Stimulated activated naive B cell treated with anti-CD40 and anti-IgM and Interleukin-4, amounts not matched to agents 10 μg/mL and 1 μg/mL and 100 μg/mL, for 72 hours (primary cell): ENCODE measurements at regions not wholly inside any gene's neighbourhood (a gene's known extent, or its start where the extent isn't known, plus 50 kb on each side); places are given as distances from the start of the nearest gene placed in this dataset.

Source experiments
- ATAC-seq, 2 donors: fragments of 150-1000 bp; cut with Tn5 transposase; replicated peaks; 2 replicates each; pipeline ENCODE4 v1.10.0; 2021; ENCODE audit warnings: moderate library complexity in 1 of 2
- DNase-seq: peaks from one replicate; pipeline ENCODE4 v3.0.0; 2021
- H3K27ac Mint-ChIP-seq: one replicate; pipeline ENCODE4 v1.8.0; 2022; ENCODE audit warnings: mild to moderate bottlenecking, mixed read lengths
- H3K27me3 Mint-ChIP-seq, 2 donors: one replicate each; pipeline ENCODE4 v1.8.0; 2022; ENCODE audit warnings: mixed read lengths in 2 of 2
- H3K36me3 Mint-ChIP-seq, 2 donors: one replicate each; pipeline ENCODE4 v1.8.0; 2022; ENCODE audit warnings: mixed read lengths in 2 of 2, mild to moderate bottlenecking in 1 of 2
- H3K4me1 Mint-ChIP-seq, 2 donors: one replicate each; pipeline ENCODE4 v1.8.0; 2022; ENCODE audit warnings: mixed read lengths in 2 of 2, mild to moderate bottlenecking in 1 of 2
- H3K4me3 Mint-ChIP-seq, 2 donors: one replicate each; pipeline ENCODE4 v1.8.0; 2022; ENCODE audit warnings: mild to moderate bottlenecking in 2 of 2, mixed read lengths in 2 of 2, moderate library complexity in 1 of 2
- H3K9me3 Mint-ChIP-seq, 2 donors: one replicate each; pipeline ENCODE4 v1.8.0; 2022; ENCODE audit warnings: mixed read lengths in 2 of 2, mild to moderate bottlenecking in 1 of 2

- H3K4me1 Mint-ChIP-seq, result peaks cover 14% of the 10 kb centered on the region in 2 donors
- no peak overlapping the region for H3K27ac Mint-ChIP-seq
- DNase-seq, result no peak
- H3K36me3 Mint-ChIP-seq, result no peaks in the 10 kb centered on the region
- ATAC-seq, result peak in 1 of 2 donors; percentile 20
- no peak overlapping the region for H3K4me3 Mint-ChIP-seq
- no peaks in the 10 kb centered on the region for H3K27me3 Mint-ChIP-seq
- no peaks in the 10 kb centered on the region for H3K9me3 Mint-ChIP-seq
Measured at GRCh38 chr12:24709216-24709615, 239.7 kb downstream of the BCAT1 start.

GRCh38 chr12:24708718-24709117 lies 240.2 kb downstream of the BCAT1 start:
- ATAC-seq (no peak), DNase-seq (no peak)
- Mint-ChIP-seq H3K27ac (no peak overlapping the region), H3K9me3 (no peaks in the 10 kb centered on the region), H3K36me3 (no peaks in the 10 kb centered on the region), H3K4me1 (peaks cover 19% of the 10 kb centered on the region in 2 donors), H3K27me3 (no peaks in the 10 kb centered on the region), H3K4me3 (no peak overlapping the region)

DNA sequence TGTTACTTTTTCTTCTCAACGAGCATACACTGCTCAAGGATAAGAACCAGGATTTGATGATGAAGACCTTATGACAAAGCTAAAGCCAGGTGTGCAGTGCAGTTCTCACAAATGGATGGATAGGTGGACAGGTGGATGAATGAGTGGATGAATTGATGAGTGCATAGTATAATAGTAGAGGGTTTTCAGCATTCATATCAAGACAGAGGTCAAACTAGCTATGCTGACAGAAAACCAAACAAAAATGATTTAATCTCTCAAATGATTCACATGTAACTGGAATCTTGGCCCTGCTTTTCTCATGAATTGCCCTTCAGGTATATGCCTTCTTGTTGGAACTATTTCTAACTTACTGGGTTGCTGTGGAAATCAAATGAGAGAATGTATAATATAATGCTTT lies 240.9 kb downstream of the BCAT1 start:
- H3K27me3 Mint-ChIP-seq, result no peaks in the 10 kb centered on the region
- H3K27ac Mint-ChIP-seq, result no peak overlapping the region
- no peaks in the 10 kb centered on the region for H3K9me3 Mint-ChIP-seq
- H3K4me3 Mint-ChIP-seq, result no peak overlapping the region
- ATAC-seq, result no peak
- H3K36me3 Mint-ChIP-seq, result no peaks in the 10 kb centered on the region
- H3K4me1 Mint-ChIP-seq, result peaks cover 21 to 22% of the 10 kb centered on the region in 2 donors
- DNase-seq, result no peak

DNA sequence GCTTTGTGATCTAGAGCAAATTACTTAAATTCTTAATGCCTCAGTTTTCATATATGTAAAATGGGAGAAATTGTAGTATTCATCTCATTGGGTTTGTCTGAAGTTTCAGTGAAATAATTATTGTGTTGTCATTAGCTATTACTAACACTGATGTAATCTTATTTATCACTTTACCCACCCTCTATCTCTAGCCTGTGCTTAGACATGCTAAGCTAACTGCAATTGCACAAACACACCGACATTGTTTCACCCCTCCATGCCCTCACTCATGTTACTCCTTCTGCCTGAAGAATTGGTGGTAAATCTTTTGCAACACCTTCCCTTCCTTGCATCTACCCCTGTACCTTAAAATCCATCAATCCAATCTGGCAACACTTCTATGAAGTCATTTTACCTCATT lies 241.6 kb downstream of the BCAT1 start:
- no peak for ATAC-seq
- H3K27me3 Mint-ChIP-seq, result no peaks in the 10 kb centered on the region
- H3K4me1 Mint-ChIP-seq, result peaks cover 20 to 22% of the 10 kb centered on the region in 2 donors
- DNase-seq, result no peak
- H3K9me3 Mint-ChIP-seq, result no peaks in the 10 kb centered on the region
- H3K27ac Mint-ChIP-seq, result no peak overlapping the region
- no peak overlapping the region for H3K4me3 Mint-ChIP-seq
- H3K36me3 Mint-ChIP-seq, result no peaks in the 10 kb centered on the region

DNA sequence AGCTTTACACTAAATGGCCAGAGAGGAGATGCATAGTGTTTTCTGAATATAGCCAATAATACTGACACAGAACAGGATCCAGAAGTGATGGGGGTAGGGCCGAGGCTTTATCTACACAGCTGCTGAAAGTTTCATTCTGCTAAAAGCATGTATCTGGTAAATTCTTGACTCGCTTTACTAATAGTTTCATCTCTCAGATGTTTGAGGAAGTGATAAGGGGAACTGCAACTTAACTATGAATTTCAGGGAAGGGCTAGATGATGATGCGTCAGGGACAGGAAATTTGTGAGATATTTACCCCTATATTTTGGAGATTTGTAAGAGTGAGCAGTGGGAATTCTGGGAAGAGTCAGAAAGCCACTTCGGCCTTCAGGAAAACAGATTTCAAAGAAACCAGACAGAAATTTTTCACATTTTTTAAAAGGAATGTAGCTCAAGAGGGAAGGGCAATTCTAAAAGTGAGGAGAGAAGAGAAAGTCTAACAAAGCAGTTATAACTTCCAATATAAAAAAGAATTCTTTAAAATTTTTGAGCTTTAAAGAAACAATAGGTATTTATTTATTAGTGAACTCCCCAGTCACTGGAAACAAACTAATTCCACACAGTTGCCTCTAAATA lies 243.1 kb downstream of the BCAT1 start:
- peaks cover 21 to 28% of the 10 kb centered on the region in 2 donors for H3K4me1 Mint-ChIP-seq
- ATAC-seq, result peak; percentile 98 to 99
- peaks cover 0 to 2% of the 10 kb centered on the region in 2 donors for H3K9me3 Mint-ChIP-seq
- no peaks in the 10 kb centered on the region for H3K27me3 Mint-ChIP-seq
- H3K27ac Mint-ChIP-seq, result peak overlapping the region; percentile 75
- H3K36me3 Mint-ChIP-seq, result no peaks in the 10 kb centered on the region
- peak overlapping the region; percentile 0 to 43 for H3K4me3 Mint-ChIP-seq
- peak; percentile 47 for DNase-seq

- Mint-ChIP-seq H3K27me3 (no peaks in the 10 kb centered on the region), H3K4me3 (peak overlapping the region; percentile 0 to 43), H3K36me3 (no peaks in the 10 kb centered on the region), H3K9me3 (peaks cover 0 to 4% of the 10 kb centered on the region in 2 donors), H3K4me1 (peaks cover 21 to 28% of the 10 kb centered on the region in 2 donors), H3K27ac (no peak overlapping the region)
- ATAC-seq (no peak), DNase-seq (no peak)
Measured at GRCh38 chr12:24705216-24705615, 243.7 kb downstream of the BCAT1 start.

- no peaks in the 10 kb centered on the region for H3K27me3 Mint-ChIP-seq
- no peak overlapping the region for H3K4me3 Mint-ChIP-seq
- DNase-seq, result no peak
- no peak overlapping the region for H3K27ac Mint-ChIP-seq
- peaks cover 22 to 28% of the 10 kb centered on the region in 2 donors for H3K4me1 Mint-ChIP-seq
- no peak for ATAC-seq
- no peaks in the 10 kb centered on the region for H3K36me3 Mint-ChIP-seq
- H3K9me3 Mint-ChIP-seq, result peaks cover 0 to 4% of the 10 kb centered on the region in 2 donors
Measured at GRCh38 chr12:24701343-24701742, 247.6 kb downstream of the BCAT1 start.

- peaks cover 7 to 11% of the 10 kb centered on the region in 2 donors for H3K4me1 Mint-ChIP-seq
- peaks cover 0 to 4% of the 10 kb centered on the region in 2 donors for H3K9me3 Mint-ChIP-seq
- H3K36me3 Mint-ChIP-seq, result no peaks in the 10 kb centered on the region
- DNase-seq (no peak), ATAC-seq (no peak)
- H3K27me3 Mint-ChIP-seq, result no peaks in the 10 kb centered on the region
- H3K27ac Mint-ChIP-seq, result no peak overlapping the region
- H3K4me3 Mint-ChIP-seq, result no peak overlapping the region
Measured at GRCh38 chr12:24698972-24699371, 249.9 kb downstream of the BCAT1 start.

- peaks cover 3 to 7% of the 10 kb centered on the region in 2 donors for H3K4me1 Mint-ChIP-seq
- no peak overlapping the region for H3K27ac Mint-ChIP-seq
- no peaks in the 10 kb centered on the region for H3K36me3 Mint-ChIP-seq
- H3K27me3 Mint-ChIP-seq, result no peaks in the 10 kb centered on the region
- ATAC-seq (peak; percentile 68 to 75), DNase-seq (no peak)
- H3K9me3 Mint-ChIP-seq, result peaks cover 0 to 4% of the 10 kb centered on the region in 2 donors
- H3K4me3 Mint-ChIP-seq, result no peak overlapping the region
Measured at GRCh38 chr12:24697769-24698168, 251.1 kb downstream of the BCAT1 start.

GRCh38 chr12:24697295-24697694 lies 251.6 kb downstream of the BCAT1 start:
- DNase-seq (no peak), ATAC-seq (no peak)
- Mint-ChIP-seq H3K9me3 (peaks cover 0 to 4% of the 10 kb centered on the region in 2 donors), H3K36me3 (no peaks in the 10 kb centered on the region), H3K27me3 (peaks cover 0 to under 1% of the 10 kb centered on the region in 2 donors), H3K4me3 (no peak overlapping the region), H3K4me1 (peaks cover 3 to 9% of the 10 kb centered on the region in 2 donors), H3K27ac (no peak overlapping the region)

DNA sequence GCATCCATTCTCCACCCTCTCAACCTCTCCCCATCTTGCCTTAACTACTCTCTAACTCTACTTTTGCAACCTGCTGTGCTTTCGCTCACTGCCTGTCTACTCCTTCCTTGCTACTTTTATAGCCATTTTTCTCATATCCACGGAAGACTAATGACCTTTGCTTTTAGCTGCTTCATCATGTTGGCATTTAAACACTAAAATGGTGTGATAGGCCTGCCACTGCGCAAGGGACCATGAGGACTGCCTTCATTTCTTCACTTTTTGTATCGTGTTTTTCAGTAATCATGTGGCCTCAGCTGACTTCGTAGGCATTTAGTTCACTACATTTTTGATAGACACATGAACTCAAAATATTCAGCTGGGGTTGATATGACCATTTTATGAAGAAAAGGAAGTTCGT lies 252.1 kb downstream of the BCAT1 start:
- Mint-ChIP-seq H3K36me3 (no peaks in the 10 kb centered on the region), H3K4me3 (no peak overlapping the region), H3K4me1 (peaks cover 3 to 9% of the 10 kb centered on the region in 2 donors), H3K27ac (no peak overlapping the region), H3K27me3 (peaks cover 0 to 4% of the 10 kb centered on the region in 2 donors), H3K9me3 (peaks cover 0 to 4% of the 10 kb centered on the region in 2 donors)
- ATAC-seq, result no peak
- no peak for DNase-seq

DNA sequence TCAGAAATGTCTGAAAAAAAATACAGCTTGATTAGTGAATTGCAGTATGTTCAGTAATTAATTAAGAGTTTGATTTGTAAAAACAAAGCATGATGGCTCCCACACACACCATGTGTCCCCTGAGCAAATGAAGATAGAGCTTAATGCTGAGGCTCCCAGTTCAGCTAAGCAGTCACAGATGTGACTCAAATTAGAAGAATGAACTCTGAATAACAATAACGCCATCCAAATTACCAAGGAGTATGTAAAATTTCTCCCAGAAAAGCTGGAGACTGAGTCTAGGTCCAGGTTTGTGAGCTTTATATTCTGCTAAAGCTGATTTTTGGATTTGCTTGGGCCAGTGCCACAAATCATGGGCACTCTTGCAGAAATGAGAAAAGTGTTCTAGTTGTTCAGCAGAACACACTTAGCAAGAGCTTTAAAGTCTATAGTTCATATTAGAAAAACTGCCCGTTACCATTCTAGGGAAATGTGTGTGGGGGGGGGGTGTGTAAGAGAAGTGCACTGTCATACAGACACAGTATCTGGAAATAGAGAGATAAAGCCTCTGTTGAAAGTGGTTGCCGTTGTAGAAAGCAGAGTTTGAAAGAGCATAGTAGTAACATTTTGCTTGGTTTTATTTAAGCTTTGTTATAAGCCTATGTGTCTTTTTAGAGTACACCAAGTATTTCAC lies 253.1 kb downstream of the BCAT1 start:
- Mint-ChIP-seq H3K4me1 (peaks cover 1 to 4% of the 10 kb centered on the region in 2 donors), H3K36me3 (no peaks in the 10 kb centered on the region), H3K9me3 (peaks cover 0 to 3% of the 10 kb centered on the region in 2 donors), H3K27ac (no peak overlapping the region), H3K27me3 (peaks cover 0 to 4% of the 10 kb centered on the region in 2 donors), H3K4me3 (no peak overlapping the region)
- ATAC-seq (no peak), DNase-seq (no peak)

DNA sequence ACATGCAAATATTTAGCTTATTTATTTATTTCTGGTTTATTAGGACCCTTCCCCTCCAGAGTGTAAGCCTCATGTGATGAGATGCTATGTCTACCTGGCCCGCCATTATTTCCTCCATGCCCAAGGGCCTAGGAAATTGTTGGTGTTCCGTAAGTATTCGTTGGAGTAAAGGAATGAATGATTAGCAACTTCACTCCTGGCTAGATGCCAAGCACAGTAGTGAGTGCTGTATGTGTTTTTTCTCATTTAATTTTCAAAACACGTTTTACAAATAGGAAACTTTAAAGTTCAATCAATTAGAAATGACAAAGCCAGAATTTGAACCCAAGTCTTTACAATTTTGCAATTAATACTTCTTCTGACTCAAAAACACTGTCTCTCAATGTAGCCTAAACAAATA lies 253.8 kb downstream of the BCAT1 start:
- ATAC-seq (no peak), DNase-seq (no peak)
- peaks cover 1 to 4% of the 10 kb centered on the region in 2 donors for H3K4me1 Mint-ChIP-seq
- H3K9me3 Mint-ChIP-seq, result no peaks in the 10 kb centered on the region
- no peak overlapping the region for H3K4me3 Mint-ChIP-seq
- peaks cover 0 to 4% of the 10 kb centered on the region in 2 donors for H3K27me3 Mint-ChIP-seq
- H3K36me3 Mint-ChIP-seq, result no peaks in the 10 kb centered on the region
- no peak overlapping the region for H3K27ac Mint-ChIP-seq

- no peak overlapping the region for H3K4me3 Mint-ChIP-seq
- no peak for DNase-seq
- H3K27ac Mint-ChIP-seq, result no peak overlapping the region
- peaks cover 0 to 2% of the 10 kb centered on the region in 2 donors for H3K36me3 Mint-ChIP-seq
- ATAC-seq, result no peak
- peaks cover 0 to 8% of the 10 kb centered on the region in 2 donors for H3K27me3 Mint-ChIP-seq
- peaks cover 0 to 4% of the 10 kb centered on the region in 2 donors for H3K4me1 Mint-ChIP-seq
- H3K9me3 Mint-ChIP-seq, result peaks cover 0 to 4% of the 10 kb centered on the region in 2 donors
Measured at GRCh38 chr12:24688601-24689000, 260.3 kb downstream of the BCAT1 start.

GRCh38 chr12:24681570-24681969 lies 267.3 kb downstream of the BCAT1 start:
- H3K36me3 Mint-ChIP-seq, result peaks cover 0 to 2% of the 10 kb centered on the region in 2 donors
- H3K4me3 Mint-ChIP-seq, result no peak overlapping the region
- H3K27me3 Mint-ChIP-seq, result no peaks in the 10 kb centered on the region
- H3K4me1 Mint-ChIP-seq, result no peaks in the 10 kb centered on the region
- DNase-seq (no peak), ATAC-seq (no peak)
- H3K27ac Mint-ChIP-seq, result no peak overlapping the region
- H3K9me3 Mint-ChIP-seq, result peaks cover 0 to 4% of the 10 kb centered on the region in 2 donors
